ENCODE measurements at regions not wholly inside any gene's neighbourhood (a gene's known extent, or its start where the extent isn't known, plus 50 kb on each side); places are given as distances from the start of the nearest gene placed in this dataset.

- DNase-seq, result no peak
These were observed 102.8 kb upstream of the RET start for GRCh38 chr10:42973870-42974692.

GRCh38 chr10:42974693-42975002 lies 102.2 kb upstream of the RET start:
- no peak for DNase-seq

DNA sequence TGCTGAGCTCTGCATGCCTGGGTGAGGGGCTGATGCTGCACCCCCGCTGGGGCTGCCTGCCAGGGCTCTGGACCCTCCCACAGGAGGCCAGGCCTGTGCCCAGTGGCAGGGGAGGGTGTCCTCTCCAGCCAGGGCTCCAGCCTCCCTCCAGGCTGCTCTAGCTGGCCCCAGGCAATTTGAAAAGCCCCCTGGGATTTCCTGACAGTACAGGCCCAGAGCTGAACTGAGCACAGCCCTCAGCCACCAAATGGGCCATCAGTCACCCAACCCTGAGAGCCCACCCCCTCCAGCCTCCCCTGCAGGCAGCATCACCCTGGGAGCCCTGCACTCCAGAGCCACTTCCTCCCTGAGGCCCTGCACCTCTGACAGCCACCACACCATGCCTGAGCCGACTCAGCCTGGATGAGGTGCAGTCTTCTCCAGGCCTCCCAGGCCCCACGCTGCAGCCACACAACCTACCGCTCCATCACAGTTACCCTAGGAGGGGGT lies 101.8 kb upstream of the RET start:
- DNase-seq, result no peak

- DNase-seq, result no peak
These were observed 101.1 kb upstream of the RET start for GRCh38 chr10:42975558-42976340.

- no peak for DNase-seq
These were observed 100.4 kb upstream of the RET start for GRCh38 chr10:42976351-42977031.

GRCh38 chr10:42977032-42977416 lies 99.8 kb upstream of the RET start:
- no peak for DNase-seq

DNA sequence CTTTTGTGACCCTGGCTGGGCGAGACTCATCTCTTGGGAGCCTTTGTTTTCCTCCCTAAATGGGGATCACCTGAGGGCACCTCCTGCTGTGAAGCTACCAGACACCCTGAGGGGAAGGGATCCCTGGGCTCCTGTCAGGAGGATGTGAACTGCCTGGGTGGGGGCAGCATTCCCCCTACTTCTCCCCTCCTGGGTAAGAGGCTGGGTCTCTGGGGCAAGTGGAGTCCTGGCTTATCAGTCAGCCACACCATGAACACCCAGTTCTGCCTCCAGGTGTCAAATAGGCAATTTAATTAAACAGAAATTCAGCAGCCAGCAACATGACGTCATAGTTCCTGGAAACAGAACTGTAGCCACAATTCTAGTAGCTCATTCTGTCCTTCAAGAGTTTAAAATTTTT lies 97.7 kb upstream of the RET start:
- no peak for DNase-seq

DNA sequence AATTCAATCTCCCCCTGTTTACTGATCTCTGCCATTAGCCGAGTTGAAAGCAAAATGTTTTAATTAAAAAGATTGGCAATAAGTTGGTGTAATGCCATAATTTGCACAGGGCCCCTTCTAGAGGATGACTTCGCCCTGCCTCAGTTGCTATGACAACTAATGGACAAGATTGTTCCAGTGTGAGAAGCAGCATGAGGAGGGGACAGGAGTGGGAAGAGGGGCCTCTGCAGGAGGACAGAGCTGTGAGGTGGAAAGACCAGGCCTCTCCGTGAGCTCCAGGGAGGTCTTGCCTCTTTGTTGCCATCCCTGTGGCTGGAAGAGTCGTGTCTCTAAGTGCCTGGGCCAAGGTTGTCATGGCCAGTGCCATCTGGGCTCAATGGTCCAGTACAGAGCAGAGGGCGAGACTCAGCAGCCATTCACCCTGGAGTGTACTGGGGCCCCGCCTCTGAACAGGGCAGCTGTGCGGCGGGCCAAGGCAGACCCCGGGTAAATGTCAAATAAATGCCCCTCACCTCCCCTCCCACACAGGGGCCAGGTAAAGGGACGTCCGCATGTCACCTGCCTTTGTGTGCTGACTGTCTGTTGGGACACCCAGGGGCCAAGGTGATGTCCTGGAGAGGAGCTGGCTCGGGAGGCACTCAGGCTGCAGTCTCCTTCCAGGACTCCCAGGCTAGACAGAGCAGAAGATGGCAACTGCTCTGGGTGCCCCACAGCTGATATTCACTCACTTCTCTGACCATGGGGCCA lies 97.0 kb upstream of the RET start:
- DNase-seq, result no peak

GRCh38 chr10:42980553-42981357 lies 96.1 kb upstream of the RET start:
- no peak for DNase-seq

DNA sequence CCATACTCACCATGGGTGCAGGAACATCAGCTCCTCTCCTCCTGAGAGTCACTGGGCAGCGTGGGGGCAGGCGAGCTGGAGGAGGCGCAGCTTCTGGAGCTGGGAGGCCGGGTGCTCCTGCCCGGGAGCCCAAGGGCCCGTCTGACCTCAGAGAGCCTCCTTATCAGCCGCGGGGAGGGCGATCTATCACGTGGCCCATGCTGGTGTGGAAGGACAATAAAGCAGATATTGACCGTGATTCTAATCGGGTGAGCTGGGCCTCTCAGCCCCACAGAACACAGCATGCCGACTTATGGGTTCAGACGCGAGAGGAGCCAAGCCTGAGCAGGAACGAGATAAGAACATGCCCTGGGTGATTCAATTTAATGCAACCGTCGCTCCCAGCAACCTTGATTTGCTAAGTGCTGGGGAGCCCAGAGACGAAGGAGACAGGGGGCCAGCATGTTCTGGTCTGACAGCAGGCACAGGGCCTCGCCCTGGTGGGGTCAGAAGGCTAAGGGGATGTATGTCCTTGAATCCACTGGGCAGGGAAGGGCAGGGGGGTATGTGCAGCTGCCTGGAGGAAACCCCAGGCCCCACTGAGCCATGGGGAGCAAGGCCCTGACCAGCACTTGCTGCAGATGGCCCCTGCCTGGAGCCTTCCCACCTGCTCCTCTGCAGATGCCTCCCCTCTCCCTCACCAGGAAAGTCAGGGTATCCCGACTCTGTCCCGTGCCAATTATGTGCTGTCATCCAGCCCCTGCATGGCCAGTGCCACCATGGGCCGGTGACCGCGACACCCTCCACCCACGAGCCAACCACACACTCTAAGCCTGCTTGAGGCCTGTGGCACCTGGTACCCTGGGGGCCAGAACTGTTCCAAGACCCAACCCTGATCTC lies 95.3 kb upstream of the RET start:
- no peak for DNase-seq

GRCh38 chr10:42982891-42983506 lies 93.9 kb upstream of the RET start:
- no peak for DNase-seq

GRCh38 chr10:42983591-42983990 lies 93.3 kb upstream of the RET start:
- no peak for DNase-seq

- no peak for DNase-seq
These were observed 92.7 kb upstream of the RET start for GRCh38 chr10:42984035-42984610.

GRCh38 chr10:42984761-42985325 lies 92.0 kb upstream of the RET start:
- DNase-seq, result no peak

DNA sequence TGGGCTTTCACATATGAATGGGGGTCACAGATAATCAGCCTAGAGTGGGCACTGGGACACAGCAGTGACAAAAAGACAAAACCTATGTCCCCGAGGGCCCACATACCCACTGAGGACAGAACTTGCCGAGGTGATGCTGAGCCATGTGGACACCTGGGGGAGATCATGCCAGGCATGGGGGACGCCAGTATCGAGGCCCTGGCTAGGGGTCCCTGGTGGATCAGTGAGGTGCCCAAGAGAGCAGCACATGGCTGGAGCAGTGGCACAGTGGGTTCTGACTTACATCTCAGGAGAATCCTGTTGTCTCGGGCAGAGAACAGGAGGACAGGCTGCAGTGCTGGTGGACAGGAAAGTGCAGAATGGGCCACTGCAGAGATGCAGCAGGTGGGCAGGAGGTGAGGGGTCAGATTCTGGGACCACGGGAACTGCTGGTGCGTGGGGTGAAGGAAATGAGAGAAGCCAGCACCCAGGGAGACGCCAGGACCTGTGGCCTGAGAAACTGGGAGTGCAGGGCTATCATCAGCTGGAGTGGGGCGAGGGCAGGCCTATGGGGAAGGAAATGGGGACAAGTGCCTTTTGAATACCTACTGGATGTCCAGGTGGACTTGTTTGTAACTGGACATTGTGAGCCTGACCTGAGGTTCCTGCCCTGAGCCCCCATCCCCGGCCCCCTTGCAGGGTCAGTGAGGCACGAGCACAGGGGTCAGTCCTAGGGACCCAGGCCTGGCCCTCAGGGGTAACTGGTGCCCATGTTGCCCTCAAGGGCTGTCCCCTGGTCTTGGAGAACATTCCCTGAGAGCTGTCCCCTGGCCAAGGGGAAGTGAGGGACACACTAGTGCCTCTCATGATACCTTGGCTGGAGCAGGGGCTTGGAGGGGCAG lies 91.2 kb upstream of the RET start:
- DNase-seq, result no peak

DNA sequence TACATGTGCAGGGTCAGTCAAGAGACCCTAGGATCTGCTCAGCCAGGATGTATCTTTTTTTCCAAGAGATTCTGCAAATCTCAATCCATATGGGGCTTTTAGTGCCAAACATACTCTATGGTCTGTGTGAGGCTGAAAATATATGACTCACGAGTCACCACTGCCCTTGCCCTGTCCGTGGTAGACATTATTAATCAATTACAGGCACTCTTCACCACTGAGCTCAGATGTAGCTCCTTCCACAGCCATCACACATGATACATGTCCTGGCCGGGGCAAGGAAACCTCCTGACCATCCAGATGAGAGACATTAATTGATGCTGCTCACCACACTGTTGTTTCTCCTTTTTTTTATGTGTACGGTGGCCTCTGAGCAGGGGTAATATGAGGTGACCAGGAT lies 90.2 kb upstream of the RET start:
- DNase-seq, result no peak

DNA sequence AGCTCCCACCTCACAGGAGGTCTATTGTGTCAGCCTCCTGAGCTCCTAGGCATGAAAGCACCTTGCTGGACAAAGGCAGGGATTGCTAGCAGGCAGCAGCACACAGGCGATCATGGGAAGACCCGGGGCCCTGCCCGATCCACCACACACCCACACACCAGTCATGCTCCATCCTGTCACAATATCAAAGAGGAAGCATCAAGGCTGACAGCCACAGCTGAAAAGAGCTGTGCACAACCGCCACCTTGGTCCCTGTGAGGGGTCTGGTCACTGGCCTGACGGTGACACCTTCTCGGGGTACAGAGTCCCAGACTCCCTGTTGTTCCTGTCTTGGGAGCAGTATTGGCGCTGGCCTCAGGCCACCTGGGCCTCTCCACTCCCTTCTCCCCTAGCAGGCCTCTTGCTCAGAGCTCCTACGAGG lies 89.7 kb upstream of the RET start:
- no peak for DNase-seq

DNA sequence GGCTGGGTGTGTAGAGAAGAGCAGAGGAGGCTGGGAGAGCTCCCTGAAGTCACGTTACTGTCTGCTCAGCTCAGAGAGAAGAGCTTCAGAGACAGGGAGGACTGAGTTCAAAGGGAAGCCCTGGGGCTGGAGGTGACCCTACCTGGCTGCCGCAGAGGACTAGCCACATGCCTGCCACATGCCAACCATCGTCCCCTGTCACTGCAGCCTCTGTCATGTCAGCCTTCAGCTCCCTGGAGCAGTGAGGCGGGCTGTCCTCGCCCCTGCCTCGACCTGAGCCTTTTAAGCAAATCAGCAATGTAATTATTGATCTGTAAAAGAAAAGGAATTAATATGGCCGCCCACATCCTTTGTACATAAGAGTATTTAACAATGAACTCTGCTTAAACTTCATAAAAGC lies 89.3 kb upstream of the RET start:
- no peak for DNase-seq

- no peak for DNase-seq
These were observed 88.8 kb upstream of the RET start for GRCh38 chr10:42988069-42988468.
